ENCODE measurements at regions not wholly inside any gene's neighbourhood (a gene's known extent, or its start where the extent isn't known, plus 50 kb on each side); places are given as distances from the start of the nearest gene placed in this dataset.

DNA sequence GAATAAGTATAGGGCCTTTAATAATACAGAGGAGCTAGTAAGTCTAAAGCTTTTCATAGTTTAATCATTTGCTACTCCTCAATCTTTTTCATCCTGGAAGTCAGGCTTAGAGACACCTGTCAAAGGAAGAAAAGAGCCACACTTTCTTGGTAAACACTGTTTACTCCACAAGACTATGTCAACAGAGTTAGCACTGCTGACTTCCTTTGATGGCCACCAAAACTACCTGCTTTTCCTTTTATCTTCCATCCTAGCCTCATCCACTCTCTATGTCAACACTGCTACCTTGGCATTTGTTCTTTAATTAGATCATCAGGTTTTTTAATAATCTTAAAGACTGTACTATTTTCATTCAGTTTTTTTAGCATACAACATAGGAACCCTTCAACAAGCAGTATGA, 106.2 kb downstream of the ELAPOR2 start:
- Histone ChIP-seq H3K56ac (ENCODE audit: insufficient read length, low read depth, low read length) (no peak overlapping the region), H4K5ac (ENCODE audit: insufficient read length, low read depth, low read length) (no peak overlapping the region), H3K9ac (ENCODE audit: extremely low read depth, insufficient read length, low read length) (no peak overlapping the region), H3K4me1 (ENCODE audit: insufficient read depth, low read length) (peaks cover 3% of the 10 kb centered on the region; the same call in 1 of the 2 replicates), H2BK20ac (ENCODE audit: low read depth, low read length, poor library complexity, severe bottlenecking) (no peak overlapping the region), H2BK120ac (ENCODE audit: low read depth, low read length, poor library complexity, severe bottlenecking) (no peak overlapping the region), H3K18ac (ENCODE audit: insufficient read length, low read depth, low read length) (no peak overlapping the region), H4K91ac (ENCODE audit: insufficient read length, low read depth, low read length) (no peak overlapping the region), H2BK15ac (ENCODE audit: low read depth, low read length) (no peak overlapping the region), H3K27me3 (ENCODE audit: insufficient read depth, low read length) (no peaks in the 10 kb centered on the region), H3K23ac (ENCODE audit: insufficient read length, low read depth, low read length) (no peak overlapping the region), H3K9me3 (ENCODE audit: control insufficient read depth, low read depth, low read length) (no peaks in the 10 kb centered on the region), H3K4ac (ENCODE audit: low read depth, low read length) (no peak overlapping the region), H4K20me1 (ENCODE audit: control insufficient read depth, insufficient read depth, insufficient read length) (no peaks in the 10 kb centered on the region), H2BK12ac (ENCODE audit: insufficient read length, low read depth, low read length) (no peak overlapping the region), H3K14ac (ENCODE audit: insufficient read depth, low read length) (no peak overlapping the region), H3T11ph (ENCODE audit: low read length) (no peak overlapping the region), H2AK5ac (ENCODE audit: insufficient read length, low read length) (no peak overlapping the region), H2BK5ac (ENCODE audit: insufficient read length, low read length) (no peak overlapping the region), H3K79me2 (ENCODE audit: insufficient read depth, low read length) (no peaks in the 10 kb centered on the region), H3K23me2 (ENCODE audit: insufficient read length, low read depth, low read length, poor library complexity, severe bottlenecking) (no peaks in the 10 kb centered on the region), H3K27ac (ENCODE audit: insufficient read length, low read depth, low read length) (no peak overlapping the region), H2AFZ (ENCODE audit: low read length) (no peak overlapping the region), H3K4me2 (ENCODE audit: insufficient read depth, insufficient read length, low read length) (no peak overlapping the region), H4K8ac (replicated peaks; ENCODE audit: insufficient read length, low read depth, low read length) (no peak overlapping the region), H3K79me1 (ENCODE audit: insufficient read depth, low read depth, low read length, poor library complexity, severe bottlenecking) (peaks cover 2% of the 10 kb centered on the region)
- DNase-seq: no peak
- Mint-ChIP-seq H3K4me1 (peaks cover 22 to 26% of the 10 kb centered on the region in 2 experiments), H3K27ac (no peak overlapping the region), H3K9me3 (no peaks in the 10 kb centered on the region), H3K36me3 (ENCODE audit: insufficient read depth in 1 of 3, low read depth in 3 of 3) (peaks cover 0 to 4% (median 0%) of the 10 kb centered on the region in 3 experiments; a peak in 1 of 7 replicates), H3K4me3 (no peak overlapping the region), H3K27me3 (ENCODE audit: low read depth) (no peaks in the 10 kb centered on the region)
- TF ChIP-seq, protein P1, sequence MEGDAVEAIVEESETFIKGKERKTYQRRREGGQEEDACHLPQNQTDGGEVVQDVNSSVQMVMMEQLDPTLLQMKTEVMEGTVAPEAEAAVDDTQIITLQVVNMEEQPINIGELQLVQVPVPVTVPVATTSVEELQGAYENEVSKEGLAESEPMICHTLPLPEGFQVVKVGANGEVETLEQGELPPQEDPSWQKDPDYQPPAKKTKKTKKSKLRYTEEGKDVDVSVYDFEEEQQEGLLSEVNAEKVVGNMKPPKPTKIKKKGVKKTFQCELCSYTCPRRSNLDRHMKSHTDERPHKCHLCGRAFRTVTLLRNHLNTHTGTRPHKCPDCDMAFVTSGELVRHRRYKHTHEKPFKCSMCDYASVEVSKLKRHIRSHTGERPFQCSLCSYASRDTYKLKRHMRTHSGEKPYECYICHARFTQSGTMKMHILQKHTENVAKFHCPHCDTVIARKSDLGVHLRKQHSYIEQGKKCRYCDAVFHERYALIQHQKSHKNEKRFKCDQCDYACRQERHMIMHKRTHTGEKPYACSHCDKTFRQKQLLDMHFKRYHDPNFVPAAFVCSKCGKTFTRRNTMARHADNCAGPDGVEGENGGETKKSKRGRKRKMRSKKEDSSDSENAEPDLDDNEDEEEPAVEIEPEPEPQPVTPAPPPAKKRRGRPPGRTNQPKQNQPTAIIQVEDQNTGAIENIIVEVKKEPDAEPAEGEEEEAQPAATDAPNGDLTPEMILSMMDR (conservative IDR thresholded peaks at IDR 0.05): no peak

Data from H9 (cell line).